HG03442 (cell line): ENCODE measurements at regions not wholly inside any gene's neighbourhood (a gene's known extent, or its start where the extent isn't known, plus 50 kb on each side); places are given as distances from the start of the nearest gene placed in this dataset.
A peak's percentile ranks its signal among the peaks of the same experiment; 100 is the strongest.
"Not testable (repeated sequence)": the region's sequence is repeated elsewhere in the genome, so short reads cannot be mapped to it uniquely, and the experiment has no call there.

Source experiments
- ATAC-seq: cut with Tn5 transposase; IDR thresholded peaks from one replicate; pipeline ENCODE4 v1.9.1; 2021; ENCODE audit warnings: mild to moderate bottlenecking, moderate library complexity; ENCODE audit not compliant: unreplicated experiment

GRCh38 chrX:124181515-124181914, 150.9 kb upstream of the TEX13D start:
- not testable (repeated sequence) for ATAC-seq

DNA sequence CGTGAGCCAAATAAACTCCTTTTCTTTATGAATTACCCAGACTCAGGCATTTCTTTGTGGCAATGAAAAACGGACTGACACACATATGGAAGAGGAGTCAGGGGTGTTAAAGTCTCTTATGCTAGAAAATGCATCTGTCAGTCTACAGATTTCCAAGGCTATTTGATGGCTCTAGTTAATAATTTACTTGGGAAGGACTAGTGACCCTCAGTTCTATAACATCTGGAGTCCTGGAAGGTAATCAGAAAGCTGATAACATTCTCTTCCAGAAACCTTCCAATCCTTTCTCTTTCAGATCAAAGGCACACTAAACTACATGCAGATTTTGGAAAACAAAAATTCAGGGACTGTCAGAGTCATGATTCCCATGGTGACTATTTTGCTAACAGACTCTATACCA, 142.0 kb upstream of the TEX13D start:
- no peak for ATAC-seq

DNA sequence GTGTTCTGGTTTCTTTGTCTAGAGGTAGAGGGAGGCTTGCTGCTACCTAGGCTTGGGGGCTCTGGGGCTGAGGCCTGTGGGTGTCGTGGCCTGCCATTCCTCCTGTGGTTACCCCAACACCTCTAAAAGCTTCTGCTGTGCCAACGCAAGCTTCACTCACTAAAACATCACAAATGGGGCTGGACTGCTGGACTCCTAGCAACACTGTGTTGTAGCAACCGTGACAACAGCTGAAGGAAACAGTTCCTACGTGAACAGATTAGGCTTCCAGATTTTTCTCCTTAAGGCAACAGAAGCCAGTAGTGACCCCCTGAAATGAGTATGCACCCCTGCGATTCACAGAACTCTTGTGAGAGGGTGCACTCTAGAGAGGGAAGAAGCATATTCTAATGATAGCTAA, 138.3 kb upstream of the TEX13D start:
- ATAC-seq = no peak

- ATAC-seq = no peak
Observed at GRCh38 chrX:124194901-124195300, 137.6 kb upstream of the TEX13D start.

GRCh38 chrX:124203311-124203710, 129.1 kb upstream of the TEX13D start:
- no peak for ATAC-seq

GRCh38 chrX:124208660-124209059, 123.8 kb upstream of the TEX13D start:
- no peak for ATAC-seq

GRCh38 chrX:124209792-124210576, 122.5 kb upstream of the TEX13D start:
- no peak for ATAC-seq

DNA sequence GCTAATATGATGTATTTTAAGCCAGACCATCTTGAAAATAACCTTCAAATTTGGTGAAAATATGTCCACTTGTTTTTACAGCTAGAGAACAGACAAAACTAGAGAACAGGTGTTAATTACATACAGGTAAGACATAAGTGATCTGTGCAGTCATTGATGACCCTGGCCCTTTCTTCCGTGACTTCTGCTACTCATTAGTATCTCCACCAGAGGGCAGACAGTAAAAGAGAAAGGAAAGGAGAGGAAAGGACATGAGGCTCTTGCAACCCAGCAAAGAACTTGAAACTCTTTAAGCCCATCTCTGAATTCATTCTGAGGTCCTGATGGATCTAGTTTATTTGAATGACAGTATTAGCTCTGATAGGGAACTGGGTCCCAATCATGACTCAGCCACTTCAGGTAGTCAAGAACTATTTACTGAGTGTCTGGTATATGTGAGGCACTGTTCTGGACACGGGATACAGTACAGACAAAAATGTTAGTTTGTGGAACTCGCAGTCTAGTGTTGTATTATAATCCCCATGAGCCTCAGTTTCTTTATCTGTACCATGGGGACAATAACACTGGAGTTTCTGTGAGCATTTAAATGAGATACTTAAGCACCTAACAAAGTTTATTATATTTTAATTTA, 121.0 kb upstream of the TEX13D start:
- peak; percentile 90 for ATAC-seq

DNA sequence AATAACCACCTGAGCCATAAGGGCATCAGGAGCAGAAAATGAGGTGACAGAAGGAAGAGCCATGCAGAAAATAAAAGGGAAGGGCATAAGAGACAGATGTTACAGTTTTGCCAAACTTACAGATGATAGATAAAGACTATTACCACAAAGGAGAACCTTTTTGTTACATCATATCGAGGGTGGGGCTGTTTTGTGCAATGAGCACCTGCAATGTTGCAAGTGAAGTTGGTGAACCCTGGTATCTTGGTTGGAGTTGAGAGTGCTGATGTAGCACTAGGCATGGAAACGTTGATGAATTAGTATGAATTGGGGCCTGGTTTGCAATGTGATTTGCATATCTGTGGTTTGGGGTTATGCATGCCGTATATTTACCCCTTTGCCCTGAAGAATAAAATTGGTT, 119.8 kb upstream of the TEX13D start:
- ATAC-seq = no peak

DNA sequence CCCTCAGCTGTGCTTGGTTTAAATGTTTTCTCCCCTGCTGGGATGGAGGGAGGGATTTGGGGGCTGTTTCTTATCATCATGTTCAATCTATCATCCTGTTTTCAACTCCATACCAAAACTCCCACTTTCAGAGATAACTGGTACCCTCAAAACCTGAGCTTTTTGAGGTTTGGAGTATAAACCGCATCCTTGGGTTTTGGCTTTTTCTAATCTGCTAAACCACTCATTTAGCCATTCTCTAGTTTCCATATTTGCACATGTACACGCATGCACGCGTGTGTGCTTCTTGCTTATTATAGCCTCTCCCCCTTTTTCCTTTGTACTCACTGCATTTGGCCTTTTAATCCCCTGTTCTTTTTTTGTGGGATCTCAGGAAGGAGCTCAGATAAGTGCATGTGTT, 116.7 kb upstream of the TEX13D start:
- no peak for ATAC-seq

- no peak for ATAC-seq
Observed at GRCh38 chrX:124216396-124217115, 115.9 kb upstream of the TEX13D start.

GRCh38 chrX:124217304-124218251, 114.9 kb upstream of the TEX13D start:
- ATAC-seq = peak; percentile 77

- ATAC-seq = no peak
Observed at GRCh38 chrX:124223524-124223923, 108.9 kb upstream of the TEX13D start.

DNA sequence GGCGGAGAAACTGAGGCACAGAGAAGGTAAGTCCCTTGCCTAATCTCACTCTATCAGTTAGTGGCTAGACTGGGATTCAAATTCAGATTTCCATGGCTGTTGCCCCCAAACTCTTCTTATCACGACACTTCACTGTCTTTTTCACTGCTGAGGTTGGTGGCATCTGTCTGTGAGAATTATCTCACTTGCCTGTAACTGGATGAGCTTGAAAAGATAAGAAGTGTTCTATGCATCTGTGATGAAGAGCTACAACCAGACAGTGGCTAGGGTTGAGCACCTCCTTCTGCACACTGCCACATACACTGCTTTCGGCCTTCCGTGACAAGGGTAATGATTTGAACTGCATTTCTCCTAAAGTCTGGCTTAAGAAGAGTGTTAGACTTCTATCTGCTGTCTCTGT, 107.9 kb upstream of the TEX13D start:
- ATAC-seq = no peak

DNA sequence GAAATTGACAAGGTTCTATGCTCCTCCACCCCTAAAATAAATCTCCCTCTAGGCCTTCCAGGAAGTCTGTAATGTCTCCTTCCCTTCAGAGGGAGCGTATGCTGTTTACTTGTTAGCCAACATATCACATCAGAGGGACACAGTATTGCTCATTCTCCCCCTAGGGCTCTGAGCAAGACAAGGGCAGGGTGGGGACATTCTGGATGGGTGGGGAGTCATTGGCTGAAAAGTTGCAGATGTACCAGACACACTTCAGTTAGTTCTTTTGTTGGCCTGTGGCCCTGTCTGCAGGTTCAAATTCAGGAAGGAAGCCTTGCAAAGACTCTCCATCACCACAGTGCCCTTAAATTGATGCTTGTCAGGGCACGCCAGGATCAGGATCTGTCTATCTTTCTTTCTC, 106.3 kb upstream of the TEX13D start:
- ATAC-seq = no peak

DNA sequence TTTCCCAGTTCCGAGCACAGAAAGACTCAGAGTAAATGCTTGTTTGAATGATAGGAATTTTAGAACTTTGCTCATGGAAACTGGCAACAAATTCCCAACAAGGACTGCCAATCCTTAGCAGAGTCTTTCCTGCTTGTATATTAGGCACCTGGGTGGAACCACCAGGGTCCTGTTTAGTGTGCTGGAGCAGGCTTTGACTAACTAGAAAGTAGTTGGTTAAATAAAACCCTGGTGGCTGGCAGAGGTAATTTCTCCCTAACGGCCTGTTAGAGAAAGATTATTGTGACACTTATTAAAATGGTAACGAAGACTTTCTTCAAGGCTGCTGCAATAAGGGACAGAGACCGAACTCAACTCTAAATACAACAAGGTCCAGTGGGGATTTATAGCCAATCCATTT, 103.6 kb upstream of the TEX13D start:
- no peak for ATAC-seq

GRCh38 chrX:124229374-124229773, 103.1 kb upstream of the TEX13D start:
- no peak for ATAC-seq

DNA sequence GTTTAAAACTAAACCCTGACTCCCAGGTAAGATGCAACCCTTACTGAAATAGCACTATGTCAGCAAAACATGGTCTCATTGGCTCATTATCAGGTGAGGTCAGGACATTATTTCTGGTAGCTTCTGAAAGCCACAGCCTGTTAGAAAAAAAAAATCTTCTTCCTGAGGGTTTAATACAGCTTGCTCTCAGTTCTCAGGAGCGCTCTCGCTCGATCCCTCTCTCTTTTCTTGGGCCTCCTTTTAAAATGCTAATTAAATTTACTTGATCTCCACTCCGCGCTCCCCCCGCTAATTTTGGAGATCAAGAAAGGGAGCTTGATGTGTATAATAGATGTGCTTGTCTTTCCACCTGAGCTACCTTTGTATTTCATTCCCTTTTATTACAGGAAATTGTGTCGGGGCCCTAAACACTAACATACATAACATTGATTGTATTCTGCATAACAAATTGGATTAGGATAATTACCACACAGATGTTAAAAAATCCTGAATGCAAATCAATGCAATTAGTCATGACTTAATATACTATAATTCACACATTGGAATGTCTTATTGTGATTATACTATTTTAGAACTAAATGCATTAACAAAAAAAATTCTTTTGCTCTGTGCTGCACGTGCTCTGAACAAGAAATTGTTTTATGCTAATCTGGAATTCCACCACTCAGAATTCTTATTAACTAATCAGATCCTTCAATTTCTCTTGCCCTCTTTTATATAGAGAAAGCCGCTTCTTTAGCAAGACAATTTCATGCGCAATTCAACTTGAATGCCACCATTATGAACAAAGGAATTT, 101.6 kb upstream of the TEX13D start:
- no peak for ATAC-seq

DNA sequence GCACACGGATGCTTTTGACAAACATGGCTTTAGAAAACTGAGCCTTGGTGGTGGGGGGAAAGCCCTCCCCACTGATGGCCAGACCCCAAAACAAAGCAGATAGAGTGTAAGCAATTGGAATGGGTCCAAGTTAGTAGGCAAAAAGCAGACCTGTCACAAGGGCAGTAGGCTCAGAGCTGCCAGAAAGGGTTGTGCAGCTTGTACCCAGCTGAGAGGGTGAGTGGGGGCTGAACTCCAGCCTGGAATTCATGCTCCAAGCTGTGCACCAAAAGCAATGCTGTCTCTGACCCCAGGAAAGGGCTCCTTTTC, 101.1 kb upstream of the TEX13D start:
- ATAC-seq = no peak

GRCh38 chrX:124232523-124233201, 99.8 kb upstream of the TEX13D start:
- peak; percentile 83 for ATAC-seq
